RWPE2 (cell line): ENCODE measurements at regions not wholly inside any gene's neighbourhood (a gene's known extent, or its start where the extent isn't known, plus 50 kb on each side); places are given as distances from the start of the nearest gene placed in this dataset.

Experiments used
- ATAC-seq: fragments of 200-7000 bp; cut with Tn5 transposase; 3 replicates; pipeline ENCODE4 v1.9.1; 2021; ENCODE audit warnings: low read depth
- DNase-seq: peaks from one replicate; pipeline ENCODE4 v3.0.0-alpha.2; 2020; ENCODE audit warnings: low spot score
- H3K27ac ChIP-seq: fragments of 450-650 bp; 2 replicates; pipeline ENCODE4 v1.5.1; 2017; ENCODE audit warnings: mild to moderate bottlenecking; ENCODE audit not compliant: poor library complexity, severe bottlenecking
- H3K27me3 ChIP-seq: fragments of 250-450 bp; sonication (Bioruptor Pico); 2 replicates; pipeline ENCODE4 v1.5.1; 2021; ENCODE audit warnings: mild to moderate bottlenecking, moderate library complexity; ENCODE audit not compliant: insufficient read depth, poor library complexity, severe bottlenecking
- H3K36me3 ChIP-seq: fragments of 250-450 bp; sonication (Bioruptor Pico); 2 replicates; pipeline ENCODE4 v1.5.1; 2020; ENCODE audit warnings: low read depth, mild to moderate bottlenecking, moderate library complexity
- H3K4me1 ChIP-seq: fragments of 250-450 bp; sonication (Bioruptor Pico); 2 replicates; pipeline ENCODE4 v1.5.1; 2021; ENCODE audit warnings: mild to moderate bottlenecking, moderate library complexity; ENCODE audit not compliant: insufficient read depth, poor library complexity, severe bottlenecking
- H3K4me3 ChIP-seq: fragments of 250-450 bp; sonication (Bioruptor Pico); 2 replicates; pipeline ENCODE4 v1.5.1; 2021; ENCODE audit warnings: mild to moderate bottlenecking, moderate library complexity; ENCODE audit not compliant: severe bottlenecking
- H3K9me3 ChIP-seq: fragments of 250-450 bp; sonication (Bioruptor Pico); 2 replicates; pipeline ENCODE4 v1.5.1; 2021; ENCODE audit warnings: mild to moderate bottlenecking, moderate library complexity; ENCODE audit not compliant: severe bottlenecking
- TF ChIP-seq, protein P1 (sequence below): fragments of 450-650 bp; IDR thresholded peaks from one replicate; pipeline ENCODE4 v1.5.1; 2017; ENCODE audit warnings: mild to moderate bottlenecking, moderate library complexity; ENCODE audit not compliant: poor library complexity, severe bottlenecking

DNA sequence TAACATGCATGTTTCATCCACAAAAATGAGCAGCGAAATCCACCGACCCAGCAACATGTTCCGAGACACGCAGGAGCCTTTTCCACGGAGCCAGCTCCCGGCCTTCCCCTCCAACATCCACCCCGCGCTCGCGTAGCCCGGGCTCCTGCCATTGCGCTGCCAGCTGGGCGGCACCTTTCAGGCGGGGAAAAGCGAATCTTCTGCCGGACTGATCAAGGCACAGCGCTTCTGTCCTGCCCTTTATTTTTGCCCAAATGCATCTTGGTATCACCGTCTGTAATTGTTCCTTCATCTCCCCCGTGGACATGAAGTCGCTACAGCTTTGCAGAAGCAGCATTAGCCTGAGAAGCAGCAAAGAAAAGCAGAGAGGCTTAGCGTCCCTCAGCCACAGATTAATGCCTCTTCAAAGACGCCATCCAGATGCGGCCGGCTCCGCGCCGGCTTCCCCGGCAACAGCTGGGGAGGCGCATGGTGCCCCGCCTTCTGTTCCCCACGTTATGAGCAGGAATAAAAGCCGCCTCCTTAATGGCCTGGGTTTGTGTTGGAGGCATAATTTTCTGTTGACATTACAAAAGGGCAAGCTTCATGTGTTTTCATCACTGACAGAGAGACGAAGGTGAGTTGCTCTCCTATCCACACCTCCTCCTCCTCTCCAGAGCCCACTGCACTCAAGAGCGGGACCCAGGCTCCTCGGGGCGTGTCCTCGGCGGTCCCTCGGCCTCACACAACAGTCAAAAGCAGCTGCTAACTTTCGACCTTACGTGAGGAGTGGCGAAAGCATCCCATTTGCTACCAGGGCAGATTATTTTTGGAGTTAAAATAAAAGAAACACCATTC lies 122.1 kb upstream of the SALL3 start:
- ATAC-seq (no peak), DNase-seq (no peak)
- TF ChIP-seq, protein P1, sequence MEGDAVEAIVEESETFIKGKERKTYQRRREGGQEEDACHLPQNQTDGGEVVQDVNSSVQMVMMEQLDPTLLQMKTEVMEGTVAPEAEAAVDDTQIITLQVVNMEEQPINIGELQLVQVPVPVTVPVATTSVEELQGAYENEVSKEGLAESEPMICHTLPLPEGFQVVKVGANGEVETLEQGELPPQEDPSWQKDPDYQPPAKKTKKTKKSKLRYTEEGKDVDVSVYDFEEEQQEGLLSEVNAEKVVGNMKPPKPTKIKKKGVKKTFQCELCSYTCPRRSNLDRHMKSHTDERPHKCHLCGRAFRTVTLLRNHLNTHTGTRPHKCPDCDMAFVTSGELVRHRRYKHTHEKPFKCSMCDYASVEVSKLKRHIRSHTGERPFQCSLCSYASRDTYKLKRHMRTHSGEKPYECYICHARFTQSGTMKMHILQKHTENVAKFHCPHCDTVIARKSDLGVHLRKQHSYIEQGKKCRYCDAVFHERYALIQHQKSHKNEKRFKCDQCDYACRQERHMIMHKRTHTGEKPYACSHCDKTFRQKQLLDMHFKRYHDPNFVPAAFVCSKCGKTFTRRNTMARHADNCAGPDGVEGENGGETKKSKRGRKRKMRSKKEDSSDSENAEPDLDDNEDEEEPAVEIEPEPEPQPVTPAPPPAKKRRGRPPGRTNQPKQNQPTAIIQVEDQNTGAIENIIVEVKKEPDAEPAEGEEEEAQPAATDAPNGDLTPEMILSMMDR, result no peak
- H3K4me1 ChIP-seq, result no peaks in the 10 kb centered on the region
- no peaks in the 10 kb centered on the region for H3K36me3 ChIP-seq
- H3K27ac ChIP-seq, result no peak overlapping the region
- H3K27me3 ChIP-seq, result peaks cover 17% of the 10 kb centered on the region
- H3K9me3 ChIP-seq, result no peaks in the 10 kb centered on the region
- H3K4me3 ChIP-seq, result no peak overlapping the region

DNA sequence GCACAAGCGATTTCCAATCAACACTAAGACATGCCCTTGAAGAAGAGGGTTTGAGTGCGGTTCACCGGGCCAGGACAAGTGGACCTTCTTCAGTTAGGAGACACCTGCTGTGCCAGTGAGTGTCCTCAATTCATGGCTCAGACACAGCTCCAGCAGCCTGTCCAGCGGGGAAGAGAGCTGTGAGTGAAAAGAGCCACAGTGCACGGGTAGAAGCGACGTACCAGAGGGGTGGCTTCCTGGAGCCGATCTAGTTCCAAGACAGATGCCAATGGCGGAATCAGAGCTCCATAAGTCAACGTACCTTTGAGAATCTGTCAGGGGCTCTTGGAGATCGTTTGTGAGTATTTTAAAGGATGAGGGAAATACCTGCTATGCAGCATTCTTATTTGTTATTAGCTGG lies 119.9 kb upstream of the SALL3 start:
- DNase-seq (no peak), ATAC-seq (no peak)

DNA sequence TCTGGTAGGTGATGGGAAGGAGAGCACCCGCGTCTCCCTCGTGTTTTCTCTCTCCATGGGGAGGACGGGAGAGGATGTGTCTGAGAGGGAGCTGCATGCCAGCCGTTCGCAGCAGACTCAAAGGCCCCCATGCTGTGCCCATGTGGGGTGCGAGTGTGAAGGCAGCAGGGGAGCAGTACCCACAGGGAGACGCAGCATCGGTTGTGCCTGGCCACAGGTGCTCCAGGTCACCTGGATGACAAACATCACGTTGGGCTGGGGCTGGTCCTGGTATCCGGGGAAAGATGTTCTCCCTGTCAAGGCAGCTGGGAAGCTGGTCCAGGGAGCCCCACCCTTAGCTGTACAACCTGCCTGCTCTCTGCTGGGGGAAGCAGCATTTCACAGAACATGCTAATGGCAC lies 119.5 kb upstream of the SALL3 start:
- DNase-seq, result no peak
- Histone ChIP-seq H3K27ac (no peak overlapping the region), H3K4me1 (no peaks in the 10 kb centered on the region), H3K36me3 (no peaks in the 10 kb centered on the region), H3K27me3 (peaks cover 17% of the 10 kb centered on the region), H3K9me3 (no peaks in the 10 kb centered on the region), H3K4me3 (no peak overlapping the region)
- no peak for ATAC-seq
- TF ChIP-seq, protein P1, result no peak

More for the DNA sequence above, 119.9 kb upstream of the SALL3 start:
- Histone ChIP-seq H3K27ac (no peak overlapping the region), H3K4me3 (no peak overlapping the region), H3K27me3 (peaks cover 17% of the 10 kb centered on the region), H3K36me3 (no peaks in the 10 kb centered on the region), H3K9me3 (no peaks in the 10 kb centered on the region), H3K4me1 (no peaks in the 10 kb centered on the region)
- TF ChIP-seq, protein P1, result no peak

DNA sequence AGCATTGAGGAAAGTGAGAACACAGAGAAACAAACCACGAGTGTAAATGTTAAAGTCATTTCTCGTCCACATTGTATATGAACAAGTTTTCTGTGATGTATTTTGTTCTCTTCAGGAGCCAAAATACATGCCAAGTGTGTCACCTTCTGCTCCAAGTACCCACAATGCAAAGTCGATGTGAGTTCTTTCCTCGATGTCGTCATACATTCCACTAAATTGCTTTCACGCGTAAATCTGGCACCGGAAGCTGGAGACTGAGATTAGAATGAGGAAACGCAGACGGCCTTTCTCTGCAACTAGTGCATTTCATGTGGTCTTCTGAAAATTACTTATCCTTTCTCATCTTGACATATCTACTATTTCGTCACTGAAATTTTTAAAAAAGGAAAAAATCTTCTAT lies 118.5 kb upstream of the SALL3 start:
- Histone ChIP-seq H3K36me3 (no peaks in the 10 kb centered on the region), H3K9me3 (no peaks in the 10 kb centered on the region), H3K27me3 (peaks cover 17% of the 10 kb centered on the region), H3K27ac (no peak overlapping the region), H3K4me3 (no peak overlapping the region), H3K4me1 (no peaks in the 10 kb centered on the region)
- DNase-seq (no peak), ATAC-seq (no peak)
- TF ChIP-seq, protein P1, result no peak

DNA sequence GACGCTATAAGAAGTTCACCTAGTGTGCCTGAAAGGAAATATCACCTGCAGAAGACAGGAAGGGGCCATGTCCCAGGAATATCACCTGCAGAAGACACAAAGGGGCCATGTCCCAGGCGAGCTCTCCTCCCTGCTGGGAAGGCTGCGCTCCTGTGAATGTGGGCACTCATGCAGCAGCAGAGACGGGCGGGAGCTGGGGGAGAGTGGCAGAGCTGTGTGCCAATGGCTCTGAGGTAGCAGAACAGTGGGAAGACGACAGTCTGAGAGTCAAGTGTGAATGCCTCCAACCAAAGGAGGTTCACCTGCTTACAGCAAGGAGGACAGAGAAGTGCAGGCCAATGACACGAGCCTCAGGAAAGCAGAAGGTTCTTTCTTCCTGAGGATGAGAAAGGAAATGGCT lies 117.9 kb upstream of the SALL3 start:
- TF ChIP-seq, protein P1, result no peak
- H3K27me3 ChIP-seq, result peaks cover 14% of the 10 kb centered on the region
- no peak overlapping the region for H3K4me3 ChIP-seq
- H3K36me3 ChIP-seq, result no peaks in the 10 kb centered on the region
- no peaks in the 10 kb centered on the region for H3K4me1 ChIP-seq
- ATAC-seq (no peak), DNase-seq (no peak)
- H3K27ac ChIP-seq, result no peak overlapping the region
- H3K9me3 ChIP-seq, result no peaks in the 10 kb centered on the region
